ENCODE measurements at regions not wholly inside any gene's neighbourhood (a gene's known extent, or its start where the extent isn't known, plus 50 kb on each side); places are given as distances from the start of the nearest gene placed in this dataset.

DNA sequence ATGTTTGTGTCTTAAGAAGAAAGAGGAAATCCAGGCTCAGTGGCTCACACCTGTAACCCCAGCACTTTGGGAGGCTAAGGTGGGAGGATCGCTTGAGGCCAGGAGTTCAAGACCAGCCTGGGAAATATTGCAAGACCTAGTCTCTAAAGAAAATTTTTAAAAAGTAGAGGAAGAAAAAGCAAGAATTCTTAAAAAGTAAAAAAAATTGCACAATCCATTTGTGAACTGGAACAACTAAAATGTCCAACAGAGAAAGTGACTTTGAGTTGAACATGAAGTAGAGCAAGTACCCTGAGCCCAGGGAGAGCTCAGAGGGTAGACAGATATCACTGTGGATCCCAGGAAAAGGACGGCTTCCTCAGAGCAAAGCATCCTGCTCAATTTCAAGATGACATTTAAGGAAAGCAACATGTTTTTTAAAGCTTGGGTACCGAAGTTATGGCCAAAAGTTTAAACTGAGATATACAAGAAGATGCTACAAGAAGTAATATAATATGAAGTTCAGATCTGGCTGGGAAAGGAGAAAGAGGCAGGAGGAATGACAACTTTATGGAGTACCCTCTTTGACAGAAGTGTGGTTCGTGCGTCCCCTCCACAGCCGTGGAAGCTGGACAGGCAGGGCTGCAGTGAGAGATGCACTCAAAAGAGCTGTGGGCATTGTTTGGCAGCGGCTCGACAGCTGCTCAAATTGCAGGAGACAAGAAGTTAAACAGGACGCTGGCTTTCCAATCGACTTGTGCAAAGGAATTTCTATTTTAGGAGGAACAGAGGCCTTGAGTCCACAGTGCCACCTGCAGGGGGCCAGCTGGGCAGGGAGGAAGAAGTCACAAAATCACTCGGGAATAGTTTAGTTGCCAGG is 201.3 kb downstream of the JCAD start:
- no peak overlapping the region for H3K9ac ChIP-seq (ENCODE audit: low read depth, low read length, poor library complexity, severe bottlenecking)
- no peak overlapping the region for H2AFZ ChIP-seq (ENCODE audit: low read length)
- no peaks in the 10 kb centered on the region for H3K9me2 ChIP-seq (replicated peaks; ENCODE audit: low read depth, low read length)

DNA sequence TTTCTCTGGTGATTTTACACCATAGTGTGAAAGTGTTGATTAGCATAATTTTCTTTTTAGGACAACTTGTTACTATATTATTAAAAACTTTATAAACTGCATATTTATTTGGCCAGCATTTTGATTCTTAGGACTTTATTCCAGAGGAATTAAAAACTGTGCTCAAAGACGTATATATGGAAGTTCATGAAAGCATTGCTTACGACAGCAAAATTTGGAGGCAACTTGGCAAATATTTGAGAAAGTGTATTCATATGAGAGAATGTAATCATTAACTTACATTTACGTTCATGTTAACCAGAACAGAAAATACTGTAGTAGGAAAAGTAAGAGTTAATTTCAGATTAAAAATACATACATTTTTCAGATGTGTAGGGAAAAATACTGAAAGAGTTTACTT is 203.1 kb downstream of the JCAD start:
- no peak overlapping the region for H3K9ac ChIP-seq (ENCODE audit: low read depth, low read length, poor library complexity, severe bottlenecking)
- no peak overlapping the region for H2AFZ ChIP-seq (ENCODE audit: low read length)
- no peaks in the 10 kb centered on the region for H3K9me2 ChIP-seq (replicated peaks; ENCODE audit: low read depth, low read length)
- no peaks in the 10 kb centered on the region for H4K20me1 ChIP-seq (ENCODE audit: insufficient read depth, low read length, poor library complexity, severe bottlenecking)
- no peaks in the 10 kb centered on the region for H3K36me3 ChIP-seq (ENCODE audit: insufficient read depth, low read length)
- no peaks in the 10 kb centered on the region for H3K79me2 ChIP-seq (ENCODE audit: insufficient read depth, low read length)
- no peak overlapping the region for H3K4me2 ChIP-seq (ENCODE audit: low read depth, low read length, poor library complexity, severe bottlenecking)
- H3F3A ChIP-seq (ENCODE audit: low read depth), result no peaks in the 10 kb centered on the region
- H3K4me1 ChIP-seq (ENCODE audit: insufficient read depth, low read length, poor library complexity, severe bottlenecking), result peaks cover 2% of the 10 kb centered on the region
- no peak overlapping the region for H3K4me3 ChIP-seq (ENCODE audit: low read length, poor library complexity, severe bottlenecking)
- H3K27me3 ChIP-seq (ENCODE audit: insufficient read depth, low read length, poor library complexity, severe bottlenecking), result no peaks in the 10 kb centered on the region
- TF ChIP-seq, protein P1, sequence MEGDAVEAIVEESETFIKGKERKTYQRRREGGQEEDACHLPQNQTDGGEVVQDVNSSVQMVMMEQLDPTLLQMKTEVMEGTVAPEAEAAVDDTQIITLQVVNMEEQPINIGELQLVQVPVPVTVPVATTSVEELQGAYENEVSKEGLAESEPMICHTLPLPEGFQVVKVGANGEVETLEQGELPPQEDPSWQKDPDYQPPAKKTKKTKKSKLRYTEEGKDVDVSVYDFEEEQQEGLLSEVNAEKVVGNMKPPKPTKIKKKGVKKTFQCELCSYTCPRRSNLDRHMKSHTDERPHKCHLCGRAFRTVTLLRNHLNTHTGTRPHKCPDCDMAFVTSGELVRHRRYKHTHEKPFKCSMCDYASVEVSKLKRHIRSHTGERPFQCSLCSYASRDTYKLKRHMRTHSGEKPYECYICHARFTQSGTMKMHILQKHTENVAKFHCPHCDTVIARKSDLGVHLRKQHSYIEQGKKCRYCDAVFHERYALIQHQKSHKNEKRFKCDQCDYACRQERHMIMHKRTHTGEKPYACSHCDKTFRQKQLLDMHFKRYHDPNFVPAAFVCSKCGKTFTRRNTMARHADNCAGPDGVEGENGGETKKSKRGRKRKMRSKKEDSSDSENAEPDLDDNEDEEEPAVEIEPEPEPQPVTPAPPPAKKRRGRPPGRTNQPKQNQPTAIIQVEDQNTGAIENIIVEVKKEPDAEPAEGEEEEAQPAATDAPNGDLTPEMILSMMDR (conservative IDR thresholded peaks at IDR 0.05; ENCODE audit: low read length), result no peak
- TF ChIP-seq EZH2phosphoT487 (IDR thresholded peaks at IDR 0.05; ENCODE audit: borderline replicate concordance), result no peak
- H3K9me3 ChIP-seq (ENCODE audit: insufficient read depth, low read depth, low read length), result no peaks in the 10 kb centered on the region

More for the DNA sequence above, 201.3 kb downstream of the JCAD start:
- H3K27me3 ChIP-seq (ENCODE audit: insufficient read depth, low read length, poor library complexity, severe bottlenecking), result no peaks in the 10 kb centered on the region
- TF ChIP-seq EZH2phosphoT487 (IDR thresholded peaks at IDR 0.05; ENCODE audit: borderline replicate concordance), result no peak
- TF ChIP-seq, protein P1 (conservative IDR thresholded peaks at IDR 0.05; ENCODE audit: low read length), result peak; percentile 54
- no peaks in the 10 kb centered on the region for H3F3A ChIP-seq (ENCODE audit: low read depth)
- no peaks in the 10 kb centered on the region for H4K20me1 ChIP-seq (ENCODE audit: insufficient read depth, low read length, poor library complexity, severe bottlenecking)
- no peak overlapping the region for H3K4me3 ChIP-seq (ENCODE audit: low read length, poor library complexity, severe bottlenecking)
- no peaks in the 10 kb centered on the region for H3K4me1 ChIP-seq (ENCODE audit: insufficient read depth, low read length, poor library complexity, severe bottlenecking)
- no peaks in the 10 kb centered on the region for H3K9me3 ChIP-seq (ENCODE audit: insufficient read depth, low read depth, low read length)
- no peaks in the 10 kb centered on the region for H3K79me2 ChIP-seq (ENCODE audit: insufficient read depth, low read length)
- no peak overlapping the region for H3K4me2 ChIP-seq (ENCODE audit: low read depth, low read length, poor library complexity, severe bottlenecking)
- H3K36me3 ChIP-seq (ENCODE audit: insufficient read depth, low read length), result no peaks in the 10 kb centered on the region

DNA sequence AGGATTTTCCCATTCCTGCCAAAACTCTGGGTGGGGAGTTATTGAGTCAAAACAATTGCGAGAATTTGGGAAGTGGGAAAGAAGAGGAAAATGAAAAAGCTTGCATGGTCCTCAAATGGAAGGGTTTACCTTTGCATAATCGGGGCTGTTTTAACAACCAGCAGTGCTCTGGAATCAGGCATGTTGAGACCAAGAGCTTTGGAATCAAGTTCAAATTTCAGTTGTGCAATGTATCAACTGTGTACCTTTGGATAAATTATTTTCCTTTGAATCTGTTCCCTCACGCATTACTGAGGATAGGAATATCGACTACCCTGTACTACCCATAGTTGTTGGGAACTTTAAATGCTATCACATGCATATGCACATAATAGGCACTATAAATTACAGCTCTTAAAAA is 205.5 kb downstream of the JCAD start:
- TF ChIP-seq, protein P1 (conservative IDR thresholded peaks at IDR 0.05; ENCODE audit: low read length), result no peak
- TF ChIP-seq EZH2phosphoT487 (IDR thresholded peaks at IDR 0.05; ENCODE audit: borderline replicate concordance), result no peak
- Histone ChIP-seq H3K9me2 (replicated peaks; ENCODE audit: low read depth, low read length) (no peaks in the 10 kb centered on the region), H3K9me3 (ENCODE audit: insufficient read depth, low read depth, low read length) (no peaks in the 10 kb centered on the region), H3K36me3 (ENCODE audit: insufficient read depth, low read length) (no peaks in the 10 kb centered on the region), H3K4me2 (ENCODE audit: low read depth, low read length, poor library complexity, severe bottlenecking) (no peak overlapping the region), H3K4me3 (ENCODE audit: low read length, poor library complexity, severe bottlenecking) (no peak overlapping the region), H3K79me2 (ENCODE audit: insufficient read depth, low read length) (no peaks in the 10 kb centered on the region), H3K27me3 (ENCODE audit: insufficient read depth, low read length, poor library complexity, severe bottlenecking) (no peaks in the 10 kb centered on the region), H3K4me1 (ENCODE audit: insufficient read depth, low read length, poor library complexity, severe bottlenecking) (peaks cover 17% of the 10 kb centered on the region), H3F3A (ENCODE audit: low read depth) (no peaks in the 10 kb centered on the region), H2AFZ (ENCODE audit: low read length) (no peak overlapping the region), H4K20me1 (ENCODE audit: insufficient read depth, low read length, poor library complexity, severe bottlenecking) (no peaks in the 10 kb centered on the region), H3K9ac (ENCODE audit: low read depth, low read length, poor library complexity, severe bottlenecking) (no peak overlapping the region)

All from Loucy (cell line).